ENCODE measurements at regions not wholly inside any gene's neighbourhood (a gene's known extent, or its start where the extent isn't known, plus 50 kb on each side); places are given as distances from the start of the nearest gene placed in this dataset.

GRCh38 chr4:17152941-17153540, 254.6 kb upstream of the LDB2 start:
- no peaks in the 10 kb centered on the region for H3K36me3 ChIP-seq (ENCODE audit: control insufficient read depth, insufficient read depth, low read length)
- H3K27ac ChIP-seq (ENCODE audit: low read depth, low read length): no peak overlapping the region
- H3K9ac ChIP-seq (ENCODE audit: low read length): no peak overlapping the region
- H3K9me3 ChIP-seq (ENCODE audit: control insufficient read depth, insufficient read depth, low read depth, low read length): peaks cover 7% of the 10 kb centered on the region; the same call in 1 of the 2 replicates
- H3K4me1 ChIP-seq (ENCODE audit: control insufficient read depth, insufficient read depth, low read length): peaks cover 19% of the 10 kb centered on the region
- no peaks in the 10 kb centered on the region for H3K27me3 ChIP-seq (ENCODE audit: control insufficient read depth, insufficient read depth, low read length)
- H3K4me3 ChIP-seq (ENCODE audit: low read depth, low read length): no peak overlapping the region

GRCh38 chr4:17142232-17142711, 243.8 kb upstream of the LDB2 start:
- Histone ChIP-seq H3K27ac (ENCODE audit: low read depth, low read length) (no peak overlapping the region), H3K4me3 (ENCODE audit: low read depth, low read length) (no peak overlapping the region), H3K4me1 (ENCODE audit: control insufficient read depth, insufficient read depth, low read length) (peaks cover 19% of the 10 kb centered on the region; the same call in 1 of the 2 replicates), H3K36me3 (ENCODE audit: control insufficient read depth, insufficient read depth, low read length) (no peaks in the 10 kb centered on the region), H3K9ac (ENCODE audit: low read length) (no peak overlapping the region), H3K9me3 (ENCODE audit: control insufficient read depth, insufficient read depth, low read depth, low read length) (peaks cover 32% of the 10 kb centered on the region), H3K27me3 (ENCODE audit: control insufficient read depth, insufficient read depth, low read length) (no peaks in the 10 kb centered on the region)

DNA sequence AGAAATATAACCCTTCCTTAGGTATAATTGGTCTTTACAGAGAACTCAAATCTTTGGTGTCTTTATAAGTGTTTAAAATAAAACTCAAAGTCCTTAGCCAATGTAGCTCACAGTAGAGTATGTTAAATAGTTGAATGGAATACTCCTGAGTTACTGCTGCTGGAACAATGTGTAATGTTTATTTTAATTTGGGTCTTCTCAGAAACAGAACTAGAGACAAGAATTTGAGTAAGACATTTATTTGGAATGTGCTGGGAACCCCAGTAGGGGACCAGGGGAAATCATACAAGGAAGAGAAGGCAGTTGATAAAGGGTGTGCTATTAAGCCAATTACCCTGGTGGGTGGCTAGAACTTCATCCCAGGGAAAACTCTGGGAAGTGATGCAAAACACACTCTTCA, 240.4 kb upstream of the LDB2 start:
- Histone ChIP-seq H3K36me3 (ENCODE audit: control insufficient read depth, insufficient read depth, low read length) (no peaks in the 10 kb centered on the region), H3K27me3 (ENCODE audit: control insufficient read depth, insufficient read depth, low read length) (no peaks in the 10 kb centered on the region), H3K9ac (ENCODE audit: low read length) (no peak overlapping the region), H3K4me3 (ENCODE audit: low read depth, low read length) (no peak overlapping the region), H3K27ac (ENCODE audit: low read depth, low read length) (no peak overlapping the region), H3K9me3 (ENCODE audit: control insufficient read depth, insufficient read depth, low read depth, low read length) (peaks cover 34% of the 10 kb centered on the region), H3K4me1 (ENCODE audit: control insufficient read depth, insufficient read depth, low read length) (peaks cover 16% of the 10 kb centered on the region; the same call in 1 of the 2 replicates)

GRCh38 chr4:17134565-17134964, 236.1 kb upstream of the LDB2 start:
- no peak overlapping the region for H3K9ac ChIP-seq (ENCODE audit: low read length)
- H3K4me1 ChIP-seq (ENCODE audit: control insufficient read depth, insufficient read depth, low read length): no peaks in the 10 kb centered on the region
- H3K36me3 ChIP-seq (ENCODE audit: control insufficient read depth, insufficient read depth, low read length): no peaks in the 10 kb centered on the region
- no peaks in the 10 kb centered on the region for H3K27me3 ChIP-seq (ENCODE audit: control insufficient read depth, insufficient read depth, low read length)
- no peak overlapping the region for H3K27ac ChIP-seq (ENCODE audit: low read depth, low read length)
- peaks cover 8% of the 10 kb centered on the region for H3K9me3 ChIP-seq (ENCODE audit: control insufficient read depth, insufficient read depth, low read depth, low read length)
- no peak overlapping the region for H3K4me3 ChIP-seq (ENCODE audit: low read depth, low read length)

GRCh38 chr4:17134100-17134499, 235.7 kb upstream of the LDB2 start:
- no peak overlapping the region for H3K9ac ChIP-seq (ENCODE audit: low read length)
- H3K27ac ChIP-seq (ENCODE audit: low read depth, low read length): no peak overlapping the region

GRCh38 chr4:17132226-17132625, 233.8 kb upstream of the LDB2 start:
- Histone ChIP-seq H3K4me3 (ENCODE audit: low read depth, low read length) (no peak overlapping the region), H3K9me3 (ENCODE audit: control insufficient read depth, insufficient read depth, low read depth, low read length) (peaks cover 3% of the 10 kb centered on the region; the same call in 1 of the 2 replicates), H3K4me1 (ENCODE audit: control insufficient read depth, insufficient read depth, low read length) (no peaks in the 10 kb centered on the region), H3K36me3 (ENCODE audit: control insufficient read depth, insufficient read depth, low read length) (no peaks in the 10 kb centered on the region), H3K27ac (ENCODE audit: low read depth, low read length) (no peak overlapping the region), H3K27me3 (ENCODE audit: control insufficient read depth, insufficient read depth, low read length) (no peaks in the 10 kb centered on the region), H3K9ac (ENCODE audit: low read length) (no peak overlapping the region)

More at GRCh38 chr4:17134100-17134499, 235.7 kb upstream of the LDB2 start:
- H3K27me3 ChIP-seq (ENCODE audit: control insufficient read depth, insufficient read depth, low read length): no peaks in the 10 kb centered on the region
- no peaks in the 10 kb centered on the region for H3K36me3 ChIP-seq (ENCODE audit: control insufficient read depth, insufficient read depth, low read length)
- H3K9me3 ChIP-seq (ENCODE audit: control insufficient read depth, insufficient read depth, low read depth, low read length): peaks cover 4% of the 10 kb centered on the region
- no peaks in the 10 kb centered on the region for H3K4me1 ChIP-seq (ENCODE audit: control insufficient read depth, insufficient read depth, low read length)
- H3K4me3 ChIP-seq (ENCODE audit: low read depth, low read length): no peak overlapping the region

DNA sequence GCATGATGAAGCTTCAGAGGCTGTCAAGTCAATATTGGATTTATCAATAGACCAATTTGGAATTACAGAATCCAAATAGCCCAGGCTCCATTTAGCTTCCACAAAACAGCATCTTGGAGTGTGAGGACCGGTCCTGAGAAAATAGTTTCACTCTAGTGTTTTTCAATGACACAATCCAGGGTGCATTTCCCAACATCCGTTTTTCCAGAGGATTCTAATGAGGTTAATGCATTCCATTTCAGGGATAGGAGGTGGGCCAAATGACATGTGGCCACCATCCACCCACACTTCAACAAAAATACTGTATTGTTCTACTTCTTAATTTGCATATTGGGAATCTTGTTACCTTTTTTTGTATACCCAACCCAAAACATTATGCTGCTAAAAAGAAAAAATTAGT, 229.8 kb upstream of the LDB2 start:
- H3K36me3 ChIP-seq (ENCODE audit: control insufficient read depth, insufficient read depth, low read length): no peaks in the 10 kb centered on the region
- no peaks in the 10 kb centered on the region for H3K27me3 ChIP-seq (ENCODE audit: control insufficient read depth, insufficient read depth, low read length)
- H3K9ac ChIP-seq (ENCODE audit: low read length): no peak overlapping the region
- no peaks in the 10 kb centered on the region for H3K4me1 ChIP-seq (ENCODE audit: control insufficient read depth, insufficient read depth, low read length)
- H3K4me3 ChIP-seq (ENCODE audit: low read depth, low read length): no peak overlapping the region
- H3K9me3 ChIP-seq (ENCODE audit: control insufficient read depth, insufficient read depth, low read depth, low read length): no peaks in the 10 kb centered on the region
- H3K27ac ChIP-seq (ENCODE audit: low read depth, low read length): no peak overlapping the region

DNA sequence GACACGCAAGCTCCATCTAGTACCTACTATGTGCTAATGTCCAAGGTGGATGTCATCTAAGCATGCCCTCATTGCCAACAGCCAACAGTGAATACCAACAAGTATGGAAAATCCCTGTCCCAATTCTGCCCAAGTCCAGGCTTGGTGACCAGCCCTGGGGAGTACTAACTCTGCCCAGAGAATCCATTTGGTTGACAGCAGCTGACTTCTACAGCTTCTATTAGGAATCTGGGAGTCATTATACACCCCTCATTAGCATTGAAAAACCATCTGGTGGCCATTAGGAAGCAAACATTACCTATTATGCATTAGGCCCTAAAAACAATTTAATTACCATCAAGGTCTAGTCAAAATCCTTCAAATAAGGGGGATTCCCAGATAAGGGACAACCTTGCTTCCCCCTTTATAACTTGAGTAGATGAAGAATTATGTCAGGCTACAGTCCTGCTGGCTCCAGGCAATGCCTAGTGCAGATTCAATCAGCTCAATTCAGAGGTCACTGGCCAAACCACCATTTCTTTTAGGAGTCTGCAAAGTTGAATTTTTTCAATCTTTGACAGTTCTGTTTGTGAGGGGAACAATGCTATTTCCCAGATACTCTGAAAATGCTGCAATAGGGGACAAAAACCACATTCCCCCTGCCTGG, 228.0 kb upstream of the LDB2 start:
- H3K27me3 ChIP-seq (ENCODE audit: control insufficient read depth, insufficient read depth, low read length): no peaks in the 10 kb centered on the region

GRCh38 chr4:17124767-17125166, 226.3 kb upstream of the LDB2 start:
- H3K9me3 ChIP-seq (ENCODE audit: control insufficient read depth, insufficient read depth, low read depth, low read length): peaks cover 9% of the 10 kb centered on the region
- no peaks in the 10 kb centered on the region for H3K36me3 ChIP-seq (ENCODE audit: control insufficient read depth, insufficient read depth, low read length)
- no peak overlapping the region for H3K4me3 ChIP-seq (ENCODE audit: low read depth, low read length)
- H3K27me3 ChIP-seq (ENCODE audit: control insufficient read depth, insufficient read depth, low read length): no peaks in the 10 kb centered on the region
- H3K4me1 ChIP-seq (ENCODE audit: control insufficient read depth, insufficient read depth, low read length): no peaks in the 10 kb centered on the region
- H3K27ac ChIP-seq (ENCODE audit: low read depth, low read length): no peak overlapping the region
- no peak overlapping the region for H3K9ac ChIP-seq (ENCODE audit: low read length)

More for the DNA sequence above, 228.0 kb upstream of the LDB2 start:
- no peak overlapping the region for H3K4me3 ChIP-seq (ENCODE audit: low read depth, low read length)
- no peak overlapping the region for H3K27ac ChIP-seq (ENCODE audit: low read depth, low read length)
- H3K9ac ChIP-seq (ENCODE audit: low read length): no peak overlapping the region
- H3K4me1 ChIP-seq (ENCODE audit: control insufficient read depth, insufficient read depth, low read length): no peaks in the 10 kb centered on the region
- no peaks in the 10 kb centered on the region for H3K9me3 ChIP-seq (ENCODE audit: control insufficient read depth, insufficient read depth, low read depth, low read length)
- no peaks in the 10 kb centered on the region for H3K36me3 ChIP-seq (ENCODE audit: control insufficient read depth, insufficient read depth, low read length)

DNA sequence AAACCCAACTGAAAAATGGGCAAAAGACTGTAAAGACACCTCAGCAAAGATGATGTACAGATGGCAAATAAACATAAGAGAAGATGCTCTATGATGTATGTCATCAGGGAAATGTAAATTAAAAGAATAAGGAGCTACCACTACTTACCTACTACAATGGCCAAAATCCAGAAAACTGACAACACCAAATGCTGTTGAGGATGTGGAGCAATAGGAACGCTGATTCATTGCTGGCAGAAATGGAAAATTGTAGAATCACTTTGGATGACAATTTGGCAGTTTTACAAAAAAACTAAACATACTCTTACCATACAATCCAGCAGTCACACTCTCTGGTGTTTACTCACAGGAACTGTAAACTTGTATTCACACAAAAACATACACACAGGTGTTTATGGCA, 222.3 kb upstream of the LDB2 start:
- H3K9me3 ChIP-seq (ENCODE audit: control insufficient read depth, insufficient read depth, low read depth, low read length): peaks cover 9% of the 10 kb centered on the region
- no peak overlapping the region for H3K9ac ChIP-seq (ENCODE audit: low read length)
- no peak overlapping the region for H3K27ac ChIP-seq (ENCODE audit: low read depth, low read length)
- no peaks in the 10 kb centered on the region for H3K27me3 ChIP-seq (ENCODE audit: control insufficient read depth, insufficient read depth, low read length)
- H3K4me3 ChIP-seq (ENCODE audit: low read depth, low read length): no peak overlapping the region
- H3K4me1 ChIP-seq (ENCODE audit: control insufficient read depth, insufficient read depth, low read length): peaks cover 2% of the 10 kb centered on the region; the same call in 1 of the 2 replicates
- H3K36me3 ChIP-seq (ENCODE audit: control insufficient read depth, insufficient read depth, low read length): no peaks in the 10 kb centered on the region

DNA sequence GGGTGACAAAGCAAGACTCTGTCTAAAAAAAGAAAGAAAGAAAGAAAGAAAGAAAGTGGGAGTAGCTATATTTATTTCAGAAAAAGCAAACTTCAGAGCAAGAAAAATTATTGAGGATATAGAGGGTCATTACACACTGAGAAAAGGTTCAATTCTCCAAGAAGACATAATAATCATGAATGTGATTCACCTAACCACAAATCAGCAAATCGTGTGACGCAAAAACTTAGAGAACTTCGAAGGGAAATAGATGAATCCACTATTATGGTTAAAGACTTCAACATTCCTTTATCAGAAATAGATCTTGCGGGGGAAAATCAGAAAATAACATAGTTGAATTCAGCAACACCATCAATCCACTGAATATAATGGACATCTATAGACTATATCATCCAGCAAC, 219.3 kb upstream of the LDB2 start:
- no peak overlapping the region for H3K9ac ChIP-seq (ENCODE audit: low read length)
- peaks cover 9% of the 10 kb centered on the region for H3K9me3 ChIP-seq (ENCODE audit: control insufficient read depth, insufficient read depth, low read depth, low read length)
- H3K4me1 ChIP-seq (ENCODE audit: control insufficient read depth, insufficient read depth, low read length): peaks cover 7% of the 10 kb centered on the region; the same call in 1 of the 2 replicates
- H3K4me3 ChIP-seq (ENCODE audit: low read depth, low read length): no peak overlapping the region
- H3K36me3 ChIP-seq (ENCODE audit: control insufficient read depth, insufficient read depth, low read length): no peaks in the 10 kb centered on the region
- H3K27ac ChIP-seq (ENCODE audit: low read depth, low read length): no peak overlapping the region
- no peaks in the 10 kb centered on the region for H3K27me3 ChIP-seq (ENCODE audit: control insufficient read depth, insufficient read depth, low read length)

Data from HUES6 (cell line).